A673 (cell line): ENCODE measurements at regions not wholly inside any gene's neighbourhood (a gene's known extent, or its start where the extent isn't known, plus 50 kb on each side); places are given as distances from the start of the nearest gene placed in this dataset.

Source experiments
- BruUV-seq: library from RNA; stranded (reverse); fragments of 400-500 nt; replicated peaks from 2 replicates; lab custom pipeline; 2021; lab: Mats Ljungman, UMichigan
- CTCF ChIA-PET: fragments of 300-600 bp; sonication (Branson Sonifier 250); formaldehyde crosslinking; loops from one replicate; lab custom pipeline; 2022; ENCODE audit warnings: antibody characterized with exemption; lab: Charles Lee
- POLR2A ChIA-PET: fragments of 300-600 bp; sonication (Branson Sonifier 250); formaldehyde crosslinking; loops from one replicate; lab custom pipeline; 2022; ENCODE audit warnings: antibody characterized with exemption; ENCODE audit not compliant: low non-redundant PET; lab: Charles Lee
- DNase-seq: peaks from one replicate; pipeline ENCODE4 v3.0.0-alpha.2; 2015; ENCODE audit warnings: low spot score
- H3K27ac ChIP-seq: fragments of 200-600 bp; sonication (generic); 2 replicates; pipeline ENCODE4 v1.5.1; 2016; ENCODE audit warnings: mixed run types, low read depth, mild to moderate bottlenecking, mixed read lengths, antibody characterized with exemption, low read length; ENCODE audit not compliant: poor library complexity, severe bottlenecking
- H3K27me3 ChIP-seq: fragments of 200-600 bp; sonication (generic); replicated peaks from 2 replicates; pipeline ENCODE4 v1.6.1; 2017; ENCODE audit warnings: mixed run types, low read depth, mild to moderate bottlenecking, mixed read lengths, antibody characterized with exemption, low read length; ENCODE audit not compliant: insufficient read depth, poor library complexity
- H3K36me3 ChIP-seq: fragments of 200-600 bp; sonication (generic); 2 replicates; pipeline ENCODE4 v1.6.1; 2016; ENCODE audit warnings: mixed run types, mild to moderate bottlenecking, mixed read lengths, antibody characterized with exemption, low read length; ENCODE audit not compliant: insufficient read depth, poor library complexity, severe bottlenecking
- H3K4me1 ChIP-seq: fragments of 200-600 bp; sonication (generic); 2 replicates; pipeline ENCODE4 v1.6.1; 2017; ENCODE audit warnings: mixed run types, mild to moderate bottlenecking, mixed read lengths, antibody characterized with exemption, low read length; ENCODE audit not compliant: insufficient read depth, poor library complexity, severe bottlenecking
- H3K4me3 ChIP-seq: fragments of 200-600 bp; sonication (generic); 2 replicates; pipeline ENCODE4 v1.5.1; 2016; ENCODE audit warnings: low read depth, mixed run types, mild to moderate bottlenecking, mixed read lengths, low read length; ENCODE audit not compliant: poor library complexity, severe bottlenecking
- H3K9me3 ChIP-seq: fragments of 200-600 bp; sonication (generic); 2 replicates; pipeline ENCODE4 v1.6.1; 2016; ENCODE audit warnings: mixed run types, low read depth, mild to moderate bottlenecking, mixed read lengths, antibody characterized with exemption, low read length; ENCODE audit not compliant: poor library complexity, severe bottlenecking
- CTCF ChIP-seq: fragments of 300-800, 200-600 bp; sonication (generic); conservative IDR thresholded peaks from 2 replicates; pipeline ENCODE4 v1.5.1; 2017; ENCODE audit warnings: low read depth, mild to moderate bottlenecking, antibody characterized with exemption, low read length, moderate library complexity, mixed read lengths
- EZH2 ChIP-seq: fragments of 200-600 bp; sonication (generic); IDR thresholded peaks from 2 replicates; pipeline ENCODE4 v1.6.1; 2017; ENCODE audit warnings: borderline replicate concordance, low read depth, mild to moderate bottlenecking, mixed read lengths, antibody characterized with exemption, low read length; ENCODE audit not compliant: poor library complexity, severe bottlenecking
- intact Hi-C: fragments of 100-400 bp; cut with micrococcal nuclease; formaldehyde crosslinking; loops from one replicate; pipeline ENCODE4 v1.10.0; 2022; ENCODE audit not compliant: unreplicated experiment

DNA sequence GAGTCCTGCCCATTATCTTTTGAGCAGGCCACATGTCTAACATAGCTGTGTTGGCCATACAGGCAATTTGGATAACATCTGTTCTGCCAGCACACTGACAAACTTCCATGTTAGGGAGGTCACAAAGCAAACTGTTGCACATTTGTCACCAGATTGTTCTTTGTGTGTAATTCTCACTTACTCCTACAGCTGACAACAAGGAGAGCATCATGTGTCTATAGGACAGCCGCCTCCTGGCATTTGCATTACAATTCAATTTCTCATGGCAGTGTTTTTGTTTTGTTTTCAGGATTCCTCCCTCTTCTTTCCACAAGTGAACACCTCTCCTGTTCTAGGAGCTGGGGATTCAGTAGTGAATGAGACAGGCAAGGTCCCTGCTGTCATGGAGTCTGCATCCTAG is 94.3 kb upstream of the LEF1 start:
- Histone ChIP-seq H3K4me3 (no peak overlapping the region), H3K4me1 (no peaks in the 10 kb centered on the region), H3K36me3 (no peaks in the 10 kb centered on the region), H3K27me3 (peaks cover 6% of the 10 kb centered on the region), H3K27ac (no peak overlapping the region), H3K9me3 (no peaks in the 10 kb centered on the region)
- POLR2A ChIA-PET = no interaction called here
- intact Hi-C loops = no loop called here
- no TSS peak for BruUV-seq
- CTCF ChIA-PET = no interaction called here
- TF ChIP-seq EZH2 (no peak), CTCF (no peak)
- DNase-seq = no peak

DNA sequence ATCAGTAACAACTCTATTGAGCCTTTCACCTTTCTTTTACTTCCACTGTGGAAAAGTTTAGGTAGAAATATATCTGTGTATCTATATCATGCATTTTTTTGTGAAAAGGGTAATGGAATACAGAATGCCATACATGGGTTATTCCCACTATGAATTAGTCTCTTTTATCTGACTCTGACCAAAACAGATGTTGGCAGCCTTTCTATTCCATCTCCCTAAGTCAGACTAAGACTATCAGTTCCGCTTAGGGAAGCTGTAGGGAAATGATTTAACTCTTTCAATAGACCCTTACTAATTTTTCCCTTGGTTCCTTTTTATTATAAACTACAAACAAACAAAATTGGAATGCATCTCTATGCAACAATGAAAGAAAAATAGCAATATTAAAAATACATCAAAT is 92.3 kb upstream of the LEF1 start:
- peaks cover 6% of the 10 kb centered on the region for H3K27me3 ChIP-seq
- no peak for DNase-seq
- POLR2A ChIA-PET = no interaction called here
- no peaks in the 10 kb centered on the region for H3K36me3 ChIP-seq
- H3K27ac ChIP-seq = no peak overlapping the region
- H3K4me3 ChIP-seq = no peak overlapping the region
- H3K9me3 ChIP-seq = no peaks in the 10 kb centered on the region
- TF ChIP-seq EZH2 = no peak
- TF ChIP-seq CTCF = no peak
- no peaks in the 10 kb centered on the region for H3K4me1 ChIP-seq
- intact Hi-C loops = no loop called here
- BruUV-seq = no TSS peak
- CTCF ChIA-PET = no interaction called here

DNA sequence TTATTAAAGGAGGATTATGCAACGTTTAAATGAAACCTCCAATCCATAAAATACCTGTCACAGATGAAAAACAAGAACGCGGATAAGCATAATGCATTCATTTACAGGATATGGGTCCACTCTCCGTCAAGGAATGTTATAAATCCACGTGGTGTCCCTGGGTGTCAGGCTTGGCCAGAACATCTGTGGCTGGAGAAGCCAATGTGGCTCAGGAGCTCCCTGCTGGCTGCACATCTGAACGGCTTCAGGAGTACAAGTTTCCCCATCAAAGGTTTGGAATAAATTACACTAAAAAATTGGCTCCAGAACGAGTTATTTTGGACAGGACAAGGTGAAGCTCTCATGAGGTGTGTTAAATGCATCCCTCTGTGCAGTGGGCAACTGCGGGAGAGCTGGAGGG is 87.8 kb upstream of the LEF1 start:
- Histone ChIP-seq H3K27me3 (peaks cover 6% of the 10 kb centered on the region), H3K9me3 (no peaks in the 10 kb centered on the region), H3K27ac (no peak overlapping the region), H3K4me3 (no peak overlapping the region), H3K36me3 (no peaks in the 10 kb centered on the region), H3K4me1 (no peaks in the 10 kb centered on the region)
- intact Hi-C loops = no loop called here
- TF ChIP-seq EZH2 (no peak), CTCF (no peak)
- ChIA-PET POLR2A (no interaction called here), CTCF (no interaction called here)
- no TSS peak for BruUV-seq
- no peak for DNase-seq
